ENCODE measurements at regions not wholly inside any gene's neighbourhood (a gene's known extent, or its start where the extent isn't known, plus 50 kb on each side); places are given as distances from the start of the nearest gene placed in this dataset.

GRCh38 chr13:99827011-99827772 is 144.4 kb downstream of the ZIC5 start:
- TF ChIP-seq POLR2AphosphoS5 (IDR thresholded peaks at IDR 0.05; ENCODE audit: low read depth, low read length): no peak
- no peak for TF ChIP-seq POLR2A (IDR thresholded peaks at IDR 0.05; ENCODE audit: low read depth, low read length)
- TF ChIP-seq TAF1 (IDR thresholded peaks at IDR 0.05; ENCODE audit: borderline replicate concordance, low read depth, low read length): no peak

Data from GM12892 (cell line).